MCF 10A (cell line): ENCODE measurements at regions not wholly inside any gene's neighbourhood (a gene's known extent, or its start where the extent isn't known, plus 50 kb on each side); places are given as distances from the start of the nearest gene placed in this dataset.

ENCODE experiments used
- BruUV-seq: library from RNA; stranded (reverse); fragments of 400-500 nt; replicated peaks from 2 replicates; lab custom pipeline; 2021; lab: Mats Ljungman, UMichigan
- CTCF ChIA-PET: fragments of 300-600 bp; sonication (Branson Sonifier 250); formaldehyde crosslinking; extraction: SDS; loops from one replicate; lab custom pipeline; 2021; ENCODE audit warnings: antibody characterized with exemption, inconsistent platforms; lab: Yijun Ruan, JAX
- POLR2A ChIA-PET: fragments of 300-600, 350-650 bp; sonication (Branson Sonifier 250); formaldehyde crosslinking; extraction: SDS; loops from one replicate; lab custom pipeline; 2020; ENCODE audit warnings: antibody characterized with exemption, inconsistent platforms; lab: Yijun Ruan, JAX
- DNase-seq: peaks from one replicate; pipeline ENCODE4 v3.0.0-alpha.2; 2018; ENCODE audit not compliant: unreplicated experiment
- H3K27ac Mint-ChIP-seq: one replicate; pipeline ENCODE4 v1.8.0; 2022; ENCODE audit warnings: mild to moderate bottlenecking, low read depth, mixed read lengths; ENCODE audit not compliant: unreplicated experiment
- H3K27me3 Mint-ChIP-seq: one replicate; pipeline ENCODE4 v1.8.0; 2022; ENCODE audit warnings: mixed read lengths; ENCODE audit not compliant: insufficient read depth, unreplicated experiment
- H3K36me3 Mint-ChIP-seq: one replicate; pipeline ENCODE4 v1.8.0; 2022; ENCODE audit warnings: mild to moderate bottlenecking, moderate library complexity, mixed read lengths; ENCODE audit not compliant: insufficient read depth, unreplicated experiment
- H3K4me1 Mint-ChIP-seq: one replicate; pipeline ENCODE4 v1.8.0; 2022; ENCODE audit warnings: mixed read lengths; ENCODE audit not compliant: insufficient read depth, unreplicated experiment
- H3K4me3 Mint-ChIP-seq: one replicate; pipeline ENCODE4 v1.8.0; 2022; ENCODE audit warnings: mild to moderate bottlenecking, moderate library complexity, mixed read lengths; ENCODE audit not compliant: unreplicated experiment
- H3K9me3 Mint-ChIP-seq: one replicate; pipeline ENCODE4 v1.8.0; 2022; ENCODE audit warnings: mixed read lengths; ENCODE audit not compliant: unreplicated experiment
- CTCF ChIP-seq: fragments of 200-600 bp; IDR thresholded peaks from one replicate; pipeline ENCODE4 v1.8.0; 2022; ENCODE audit warnings: antibody characterized with exemption, mild to moderate bottlenecking; ENCODE audit not compliant: unreplicated experiment
- intact Hi-C: fragments of 100-400 bp; cut with micrococcal nuclease; formaldehyde crosslinking; loops from 2 replicates; pipeline ENCODE4 v1.14.1; 2022

DNA sequence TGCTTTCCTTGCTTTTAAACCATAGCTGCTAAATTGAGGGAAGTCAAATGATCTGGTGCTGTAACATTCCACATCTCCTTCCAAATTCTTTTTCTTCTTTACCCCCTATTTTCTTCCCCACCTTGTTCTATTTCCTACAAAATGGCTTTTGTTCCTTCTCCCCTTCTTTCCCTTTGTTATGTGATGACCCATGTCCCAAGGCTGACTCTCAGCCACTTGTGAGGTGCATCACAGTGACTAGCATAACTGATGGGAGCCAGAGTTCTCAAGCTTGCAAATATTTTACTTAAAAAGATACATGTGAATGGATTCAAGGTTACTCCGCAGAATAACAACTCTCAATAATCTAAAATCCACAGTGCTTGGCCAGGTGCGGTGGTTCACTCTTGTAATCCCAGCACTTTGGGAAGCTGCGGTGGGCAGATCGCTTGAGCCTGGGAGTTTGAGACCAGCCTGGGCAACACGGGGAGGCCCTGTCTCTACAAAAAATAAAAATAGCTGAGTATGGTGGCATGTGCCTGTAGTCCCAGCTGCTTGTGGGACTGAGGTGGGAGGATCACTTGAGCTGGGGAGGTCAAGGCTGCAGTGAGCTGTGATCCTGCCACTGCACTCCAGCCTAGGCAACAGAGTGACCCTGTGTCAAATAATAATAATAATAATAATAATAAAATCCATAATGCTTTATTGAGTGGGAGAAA lies 100.1 kb upstream of the CERS6 start:
- DNase-seq: no peak
- H3K4me1 Mint-ChIP-seq: no peaks in the 10 kb centered on the region
- H3K27me3 Mint-ChIP-seq: no peaks in the 10 kb centered on the region
- no TSS peak for BruUV-seq
- no peak overlapping the region for H3K27ac Mint-ChIP-seq
- H3K9me3 Mint-ChIP-seq: no peaks in the 10 kb centered on the region
- no peaks in the 10 kb centered on the region for H3K36me3 Mint-ChIP-seq
- TF ChIP-seq CTCF: no peak
- ChIA-PET POLR2A (interaction anchor here (0.6 kb wide), 1 partner anchor 1388 kb away, joined by 3 read pairs; no protein-coding TSS in a partner anchor), CTCF (interaction anchor here (0.7 to 1.0 kb wide), 3 partner anchors 10 to 111 kb away, joined by 3 to 4 read pairs (median 3); no protein-coding TSS in a partner anchor)
- H3K4me3 Mint-ChIP-seq: no peak overlapping the region
- intact Hi-C loops: no loop called here

- ChIA-PET POLR2A (interaction anchor here (0.6 kb wide), 1 partner anchor 1388 kb away, joined by 3 read pairs; no protein-coding TSS in a partner anchor), CTCF (interaction anchor here (0.7 to 1.0 kb wide), 4 partner anchors 9 to 112 kb away, joined by 3 to 4 read pairs (median 4); no protein-coding TSS in a partner anchor)
- Mint-ChIP-seq H3K36me3 (no peaks in the 10 kb centered on the region), H3K9me3 (no peaks in the 10 kb centered on the region), H3K4me1 (no peaks in the 10 kb centered on the region), H3K27ac (no peak overlapping the region), H3K4me3 (no peak overlapping the region), H3K27me3 (no peaks in the 10 kb centered on the region)
- TF ChIP-seq CTCF: no peak
- no peak for DNase-seq
- intact Hi-C loops: no loop called here
- no TSS peak for BruUV-seq
Observed at GRCh38 chr2:168356477-168356835, 99.6 kb upstream of the CERS6 start.

- DNase-seq: no peak
- no peak for TF ChIP-seq CTCF
- Mint-ChIP-seq H3K36me3 (no peaks in the 10 kb centered on the region), H3K27me3 (no peaks in the 10 kb centered on the region), H3K9me3 (no peaks in the 10 kb centered on the region), H3K4me1 (no peaks in the 10 kb centered on the region), H3K27ac (no peak overlapping the region), H3K4me3 (no peak overlapping the region)
- intact Hi-C loops: no loop called here
- BruUV-seq: no TSS peak
- ChIA-PET CTCF (interaction anchor here (0.7 to 1.7 kb wide), 5 partner anchors 9 to 401 kb away, joined by 3 to 4 read pairs (median 3); no protein-coding TSS in a partner anchor), POLR2A (interaction anchor here (0.7 kb wide), 2 partner anchors 12 to 250 kb away, joined by 3 to 4 read pairs; no protein-coding TSS in a partner anchor)
Observed at GRCh38 chr2:168357797-168358472, 98.1 kb upstream of the CERS6 start.

GRCh38 chr2:168359082-168359481 lies 97.0 kb upstream of the CERS6 start:
- DNase-seq: no peak
- TF ChIP-seq CTCF: no peak
- Mint-ChIP-seq H3K4me1 (no peaks in the 10 kb centered on the region), H3K27ac (no peak overlapping the region), H3K4me3 (no peak overlapping the region), H3K9me3 (no peaks in the 10 kb centered on the region), H3K27me3 (no peaks in the 10 kb centered on the region), H3K36me3 (no peaks in the 10 kb centered on the region)
- intact Hi-C loops: no loop called here
- CTCF ChIA-PET: interaction anchor here (0.7 to 1.1 kb wide), 2 partner anchors 12 to 415 kb away, joined by 3 read pairs; no protein-coding TSS in a partner anchor
- no TSS peak for BruUV-seq
- POLR2A ChIA-PET: no interaction called here
